GM12891 (cell line): ENCODE measurements at regions not wholly inside any gene's neighbourhood (a gene's known extent, or its start where the extent isn't known, plus 50 kb on each side); places are given as distances from the start of the nearest gene placed in this dataset.
"Not testable (repeated sequence)": the region's sequence is repeated elsewhere in the genome, so short reads cannot be mapped to it uniquely, and the experiment has no call there.

ENCODE experiments used
- DNase-seq: peaks from one replicate; pipeline ENCODE4 v3.0.0; 2011; ENCODE audit warnings: low spot score; ENCODE audit not compliant: insufficient read length
- FAIRE-seq: peaks from 2 replicates; lab custom pipeline; 2011; peaks lifted over from hg19 to GRCh38; lab: Jason Lieb, UNC
- PAX5 ChIP-seq: IDR thresholded peaks from 2 replicates; pipeline ENCODE4 v1.6.1; 2011; ENCODE audit warnings: low read length, moderate library complexity, mild to moderate bottlenecking; ENCODE audit not compliant: insufficient read depth, severe bottlenecking
- POLR2A ChIP-seq: IDR thresholded peaks from 2 replicates; pipeline ENCODE4 v1.6.1; 2011; ENCODE audit warnings: low read depth, low read length, control low read depth
- POLR2AphosphoS5 ChIP-seq: IDR thresholded peaks from 2 replicates; pipeline ENCODE4 v1.6.1; 2011; ENCODE audit warnings: low read depth, low read length, control low read depth
- POU2F2 ChIP-seq: IDR thresholded peaks from 2 replicates; pipeline ENCODE4 v1.6.1; 2011; ENCODE audit warnings: low read depth, mild to moderate bottlenecking, control low read depth, low read length, moderate library complexity
- SPI1 ChIP-seq: IDR thresholded peaks from 2 replicates; pipeline ENCODE4 v1.6.1; 2011; ENCODE audit warnings: low read depth, low read length, control low read depth
- TAF1 ChIP-seq: IDR thresholded peaks from 2 replicates; pipeline ENCODE4 v1.6.1; 2011; ENCODE audit warnings: low read depth, low read length, control low read depth

GRCh38 chr12:85625467-85625866, 210.7 kb downstream of the RASSF9 start:
- FAIRE-seq, result no peak
- no peak for DNase-seq
- no peak for TF ChIP-seq PAX5

DNA sequence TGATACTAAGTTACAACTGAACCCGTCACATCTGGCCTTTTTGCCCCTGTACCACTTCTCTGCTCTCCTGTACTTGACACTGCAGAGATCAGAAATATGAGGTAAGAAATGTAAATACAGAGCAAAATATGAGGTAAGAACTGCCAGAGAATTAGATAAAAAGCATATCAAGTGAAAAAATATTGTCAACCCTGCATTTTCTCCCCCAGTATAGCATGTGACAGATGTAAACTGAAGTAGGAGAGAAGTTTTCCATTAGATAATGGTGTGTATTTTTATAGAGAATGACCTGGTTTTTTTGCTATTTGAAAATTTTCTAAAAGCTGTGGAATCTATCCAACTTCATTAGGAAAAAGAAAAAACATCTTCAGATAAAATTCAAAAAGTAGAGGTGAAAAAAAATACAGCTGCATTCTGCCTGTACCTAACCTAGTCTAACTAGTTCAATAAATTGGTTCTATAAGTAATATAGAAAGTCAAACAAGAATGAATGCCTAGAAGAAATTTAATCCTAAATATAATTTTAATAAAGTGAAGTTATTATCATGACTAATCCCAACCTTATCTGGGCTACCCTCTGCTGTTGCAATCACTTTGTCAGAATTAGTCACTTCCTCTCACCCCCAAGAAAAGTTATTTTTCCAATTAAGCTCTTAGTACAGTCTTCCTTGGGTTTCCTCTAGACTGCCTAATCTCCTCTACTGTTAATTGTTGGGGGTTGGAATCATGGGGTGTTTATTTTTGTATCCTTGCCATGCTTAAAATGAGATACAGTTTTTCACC, 210.0 kb downstream of the RASSF9 start:
- DNase-seq (no peak), FAIRE-seq (no peak)
- TF ChIP-seq SPI1 (no peak), PAX5 (no peak), TAF1 (no peak), POLR2A (no peak), POLR2AphosphoS5 (no peak), POU2F2 (no peak)

GRCh38 chr12:85626784-85627171, 209.4 kb downstream of the RASSF9 start:
- DNase-seq, result no peak
- TF ChIP-seq PAX5 (no peak), TAF1 (no peak), POLR2AphosphoS5 (no peak), POU2F2 (no peak), SPI1 (no peak), POLR2A (no peak)
- no peak for FAIRE-seq

DNA sequence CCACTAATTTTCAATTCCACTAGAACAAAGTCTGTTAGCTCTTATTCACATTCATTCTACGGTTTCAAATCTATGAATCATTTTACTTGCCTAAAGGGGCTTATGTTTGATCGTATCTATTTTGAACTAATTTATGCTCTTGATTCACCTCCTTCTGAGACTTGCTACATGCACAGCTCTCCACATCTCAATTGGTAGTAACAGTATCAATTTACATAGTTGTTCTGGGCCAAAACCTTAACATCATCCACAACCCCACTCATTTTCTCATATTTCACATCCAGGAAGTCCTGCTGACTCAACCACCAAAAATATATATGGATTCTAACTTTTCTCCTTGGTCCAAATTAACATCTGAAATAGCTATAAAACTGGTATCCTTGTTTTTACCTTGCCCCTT, 208.6 kb downstream of the RASSF9 start:
- no peak for TF ChIP-seq POLR2A
- no peak for TF ChIP-seq POLR2AphosphoS5
- no peak for TF ChIP-seq POU2F2
- no peak for TF ChIP-seq TAF1
- no peak for TF ChIP-seq SPI1
- TF ChIP-seq PAX5, result no peak
- FAIRE-seq (no peak), DNase-seq (no peak)

DNA sequence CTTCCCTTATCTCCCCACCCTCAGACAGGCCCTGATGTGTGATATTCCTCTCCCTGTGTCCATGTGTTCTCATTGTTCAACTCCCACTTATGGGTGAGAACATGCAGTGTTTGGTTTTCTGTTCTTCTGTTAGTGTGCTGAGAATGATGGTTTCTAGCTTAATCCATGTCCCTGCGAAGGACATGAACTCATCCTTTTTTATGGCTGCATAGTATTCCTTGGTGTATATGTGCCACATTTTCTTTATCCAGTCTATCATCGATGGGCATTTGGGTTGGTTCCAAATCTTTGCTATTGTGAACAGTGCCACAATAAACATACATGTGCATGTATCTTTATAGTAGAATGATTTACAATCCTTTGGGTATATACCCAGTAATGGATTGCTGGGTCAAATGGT, 207.6 kb downstream of the RASSF9 start:
- FAIRE-seq, DNase-seq: not testable (repeated sequence)

GRCh38 chr12:85630851-85631250, 205.4 kb downstream of the RASSF9 start:
- TF ChIP-seq POU2F2 (no peak), POLR2A (no peak), SPI1 (no peak), POLR2AphosphoS5 (no peak), TAF1 (no peak), PAX5 (no peak)
- DNase-seq (no peak), FAIRE-seq (no peak)

DNA sequence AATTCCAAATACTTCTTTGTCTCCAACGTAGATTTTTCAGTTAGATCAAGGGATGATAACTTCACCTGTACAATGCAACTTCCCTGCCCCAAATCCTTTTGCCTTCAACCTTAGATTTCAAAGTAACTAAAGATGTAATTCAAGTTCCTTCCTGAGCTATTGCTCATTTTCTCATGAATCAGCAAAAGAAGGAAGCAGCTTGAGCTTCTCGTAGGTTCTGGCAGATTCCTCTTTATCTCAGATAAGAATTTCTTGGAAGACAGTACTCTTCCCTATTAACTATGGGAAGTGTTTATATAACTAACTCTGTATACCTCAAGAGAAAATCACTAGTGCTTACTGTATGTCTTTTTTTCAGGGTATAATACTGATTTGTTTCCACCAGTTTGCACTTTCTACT, 203.8 kb downstream of the RASSF9 start:
- TF ChIP-seq POLR2AphosphoS5 (no peak), POU2F2 (no peak), SPI1 (no peak)
- FAIRE-seq (no peak), DNase-seq (no peak)

DNA sequence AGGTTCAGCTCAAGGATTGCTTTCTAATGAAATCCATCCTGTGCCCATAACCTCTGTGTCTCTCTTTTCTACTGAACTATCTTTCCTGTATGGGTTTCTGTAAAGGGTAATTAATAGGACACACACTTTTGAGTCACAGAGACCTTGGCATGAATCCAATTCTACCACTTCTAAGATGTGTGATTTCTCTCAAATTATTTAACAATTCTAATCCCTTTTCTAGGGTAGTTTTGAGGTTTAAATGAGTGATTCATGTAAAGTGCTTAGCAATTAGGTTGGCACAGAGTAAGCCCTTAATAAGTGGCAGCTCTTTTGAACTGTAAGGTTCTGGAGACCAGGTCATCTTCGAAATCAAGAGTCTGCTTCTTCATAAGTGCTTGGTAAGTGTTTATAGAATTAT, 202.7 kb downstream of the RASSF9 start:
- no peak for TF ChIP-seq POLR2A
- no peak for TF ChIP-seq TAF1
- TF ChIP-seq PAX5, result no peak
- TF ChIP-seq POLR2AphosphoS5, result no peak
- TF ChIP-seq POU2F2, result no peak
- TF ChIP-seq SPI1, result no peak
- DNase-seq (no peak), FAIRE-seq (no peak)

- TF ChIP-seq SPI1 (no peak), TAF1 (no peak), PAX5 (no peak), POLR2A (no peak), POLR2AphosphoS5 (no peak), POU2F2 (no peak)
- FAIRE-seq, result no peak
- no peak for DNase-seq
Measured at GRCh38 chr12:85639834-85640233, 196.4 kb downstream of the RASSF9 start.

DNA sequence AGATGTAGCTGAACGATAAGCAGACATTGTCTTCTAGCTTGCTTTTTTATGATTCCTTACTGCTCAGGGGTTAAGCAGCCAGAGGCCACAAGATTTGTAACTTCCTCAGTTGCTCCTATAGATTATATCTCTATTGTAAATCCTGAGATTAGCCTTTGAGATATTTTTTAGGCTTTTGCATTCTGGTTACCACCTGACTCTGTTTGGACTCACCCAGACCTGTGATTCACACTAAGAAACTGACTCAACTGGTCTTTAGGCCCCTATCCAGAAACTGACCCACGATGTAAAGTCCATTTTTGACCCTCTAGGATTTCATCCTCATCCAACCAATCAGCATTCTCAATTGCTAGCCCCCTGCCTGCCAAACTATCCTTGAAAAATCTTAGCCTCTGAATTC, 194.4 kb downstream of the RASSF9 start:
- no peak for TF ChIP-seq POLR2A
- FAIRE-seq, result no peak
- no peak for DNase-seq
